ENCODE measurements at regions not wholly inside any gene's neighbourhood (a gene's known extent, or its start where the extent isn't known, plus 50 kb on each side); places are given as distances from the start of the nearest gene placed in this dataset.
A peak's percentile ranks its signal among the peaks of the same experiment; 100 is the strongest.

DNA sequence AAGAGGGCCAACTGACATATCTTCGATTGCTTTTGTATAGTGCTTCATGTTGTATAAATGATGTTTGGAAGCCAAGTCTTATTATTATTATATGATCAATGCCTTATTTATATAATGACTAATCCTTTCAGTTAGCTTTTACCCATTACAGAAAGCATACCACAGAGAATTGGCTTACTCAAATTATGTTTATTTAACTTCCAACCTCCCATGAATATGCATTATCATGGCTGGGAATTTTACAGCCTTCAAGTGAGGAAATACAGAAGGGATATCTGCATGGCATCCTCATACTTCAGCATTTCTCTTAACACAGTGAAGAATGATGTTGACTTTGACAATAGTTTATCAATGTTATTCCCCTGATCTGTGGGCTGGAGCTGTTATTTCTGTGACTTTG is 225.9 kb upstream of the GAP43 start:
- DNase-seq: no peak
- Mint-ChIP-seq H3K4me1 (ENCODE audit: low read depth, unreplicated experiment) (peaks cover 29% of the 10 kb centered on the region), H3K9me3 (ENCODE audit: unreplicated experiment) (no peaks in the 10 kb centered on the region), H3K4me3 (ENCODE audit: unreplicated experiment) (no peak overlapping the region), H3K27me3 (ENCODE audit: unreplicated experiment) (no peaks in the 10 kb centered on the region), H3K36me3 (ENCODE audit: unreplicated experiment) (no peaks in the 10 kb centered on the region), H3K27ac (ENCODE audit: unreplicated experiment) (no peak overlapping the region)
- TF ChIP-seq, protein P1, sequence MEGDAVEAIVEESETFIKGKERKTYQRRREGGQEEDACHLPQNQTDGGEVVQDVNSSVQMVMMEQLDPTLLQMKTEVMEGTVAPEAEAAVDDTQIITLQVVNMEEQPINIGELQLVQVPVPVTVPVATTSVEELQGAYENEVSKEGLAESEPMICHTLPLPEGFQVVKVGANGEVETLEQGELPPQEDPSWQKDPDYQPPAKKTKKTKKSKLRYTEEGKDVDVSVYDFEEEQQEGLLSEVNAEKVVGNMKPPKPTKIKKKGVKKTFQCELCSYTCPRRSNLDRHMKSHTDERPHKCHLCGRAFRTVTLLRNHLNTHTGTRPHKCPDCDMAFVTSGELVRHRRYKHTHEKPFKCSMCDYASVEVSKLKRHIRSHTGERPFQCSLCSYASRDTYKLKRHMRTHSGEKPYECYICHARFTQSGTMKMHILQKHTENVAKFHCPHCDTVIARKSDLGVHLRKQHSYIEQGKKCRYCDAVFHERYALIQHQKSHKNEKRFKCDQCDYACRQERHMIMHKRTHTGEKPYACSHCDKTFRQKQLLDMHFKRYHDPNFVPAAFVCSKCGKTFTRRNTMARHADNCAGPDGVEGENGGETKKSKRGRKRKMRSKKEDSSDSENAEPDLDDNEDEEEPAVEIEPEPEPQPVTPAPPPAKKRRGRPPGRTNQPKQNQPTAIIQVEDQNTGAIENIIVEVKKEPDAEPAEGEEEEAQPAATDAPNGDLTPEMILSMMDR (IDR thresholded peaks at IDR 0.05; ENCODE audit: partially characterized antibody, unreplicated experiment): no peak

DNA sequence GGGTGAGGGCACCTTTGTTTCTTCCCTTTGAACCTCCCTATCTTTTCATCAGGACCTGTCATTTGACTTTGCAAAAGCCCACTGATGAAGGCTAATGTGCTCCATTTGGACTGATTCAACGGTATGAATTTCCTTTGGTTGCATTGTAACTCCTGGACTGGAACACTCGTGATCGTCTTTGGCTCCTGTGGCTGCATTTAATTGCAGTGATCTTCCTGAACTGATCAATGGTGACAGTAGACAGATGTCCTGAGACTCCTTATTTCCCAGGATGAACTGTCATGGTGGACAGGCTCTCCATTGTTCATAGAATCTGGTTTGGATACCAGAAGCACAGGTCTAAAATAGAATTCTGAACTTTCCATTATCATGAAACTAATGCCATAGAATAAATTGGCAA is 224.8 kb upstream of the GAP43 start:
- no peak for DNase-seq
- peak overlapping the region; percentile 24 for H3K4me3 Mint-ChIP-seq (ENCODE audit: unreplicated experiment)
- H3K4me1 Mint-ChIP-seq (ENCODE audit: low read depth, unreplicated experiment): peaks cover 29% of the 10 kb centered on the region
- no peaks in the 10 kb centered on the region for H3K27me3 Mint-ChIP-seq (ENCODE audit: unreplicated experiment)
- no peaks in the 10 kb centered on the region for H3K9me3 Mint-ChIP-seq (ENCODE audit: unreplicated experiment)
- TF ChIP-seq, protein P1 (IDR thresholded peaks at IDR 0.05; ENCODE audit: partially characterized antibody, unreplicated experiment): no peak
- peak overlapping the region; percentile 87 for H3K27ac Mint-ChIP-seq (ENCODE audit: unreplicated experiment)
- H3K36me3 Mint-ChIP-seq (ENCODE audit: unreplicated experiment): no peaks in the 10 kb centered on the region

DNA sequence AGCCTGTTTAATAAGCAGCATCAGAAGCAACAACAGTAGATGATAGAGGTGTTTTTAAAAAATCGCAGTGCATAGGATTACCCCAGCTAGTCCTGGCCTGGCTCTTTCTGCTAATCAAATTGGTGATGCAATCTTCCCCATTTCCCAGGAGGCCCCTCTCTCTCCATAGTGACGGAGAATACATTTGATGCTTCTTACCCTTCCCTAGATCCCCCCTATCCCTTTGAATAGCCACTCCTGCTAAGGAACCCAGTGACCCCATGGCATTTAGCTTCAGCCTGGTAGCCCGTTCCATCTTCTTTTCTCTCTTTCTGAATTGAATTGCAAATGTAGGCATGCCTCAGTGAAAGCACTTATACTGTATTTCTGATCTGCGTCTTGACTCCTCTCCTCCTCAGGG is 223.6 kb upstream of the GAP43 start:
- peaks cover 2% of the 10 kb centered on the region for H3K27me3 Mint-ChIP-seq (ENCODE audit: unreplicated experiment)
- H3K36me3 Mint-ChIP-seq (ENCODE audit: unreplicated experiment): no peaks in the 10 kb centered on the region
- peaks cover 39% of the 10 kb centered on the region for H3K4me1 Mint-ChIP-seq (ENCODE audit: low read depth, unreplicated experiment)
- peaks cover 3% of the 10 kb centered on the region for H3K9me3 Mint-ChIP-seq (ENCODE audit: unreplicated experiment)
- peak; percentile 42 for DNase-seq
- TF ChIP-seq, protein P1 (IDR thresholded peaks at IDR 0.05; ENCODE audit: partially characterized antibody, unreplicated experiment): no peak
- peak overlapping the region; percentile 51 for H3K4me3 Mint-ChIP-seq (ENCODE audit: unreplicated experiment)
- H3K27ac Mint-ChIP-seq (ENCODE audit: unreplicated experiment): peak overlapping the region; percentile 87

DNA sequence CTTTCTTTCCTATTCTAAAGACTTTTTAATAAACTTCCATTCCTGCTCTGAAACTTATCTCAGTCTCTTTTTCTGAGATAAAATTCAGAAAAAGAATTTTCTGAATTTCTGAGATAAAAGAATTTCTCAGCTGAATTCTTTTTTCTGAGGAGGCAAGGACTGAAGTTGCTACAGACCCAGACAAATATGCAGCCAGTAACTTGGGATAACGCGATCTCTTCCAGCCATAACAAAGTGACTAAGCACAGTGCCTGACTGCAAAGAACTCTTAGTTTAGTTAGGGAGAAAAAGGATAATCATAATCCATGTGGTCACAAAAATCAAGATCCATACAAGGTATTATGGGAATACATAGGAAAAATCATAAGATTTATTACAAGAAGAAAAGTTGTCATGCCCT is 222.0 kb upstream of the GAP43 start:
- TF ChIP-seq, protein P1 (IDR thresholded peaks at IDR 0.05; ENCODE audit: partially characterized antibody, unreplicated experiment): no peak
- H3K4me3 Mint-ChIP-seq (ENCODE audit: unreplicated experiment): no peak overlapping the region
- peaks cover 53% of the 10 kb centered on the region for H3K4me1 Mint-ChIP-seq (ENCODE audit: low read depth, unreplicated experiment)
- peaks cover 5% of the 10 kb centered on the region for H3K9me3 Mint-ChIP-seq (ENCODE audit: unreplicated experiment)
- no peak for DNase-seq
- no peak overlapping the region for H3K27ac Mint-ChIP-seq (ENCODE audit: unreplicated experiment)
- H3K36me3 Mint-ChIP-seq (ENCODE audit: unreplicated experiment): no peaks in the 10 kb centered on the region
- peaks cover 5% of the 10 kb centered on the region for H3K27me3 Mint-ChIP-seq (ENCODE audit: unreplicated experiment)

DNA sequence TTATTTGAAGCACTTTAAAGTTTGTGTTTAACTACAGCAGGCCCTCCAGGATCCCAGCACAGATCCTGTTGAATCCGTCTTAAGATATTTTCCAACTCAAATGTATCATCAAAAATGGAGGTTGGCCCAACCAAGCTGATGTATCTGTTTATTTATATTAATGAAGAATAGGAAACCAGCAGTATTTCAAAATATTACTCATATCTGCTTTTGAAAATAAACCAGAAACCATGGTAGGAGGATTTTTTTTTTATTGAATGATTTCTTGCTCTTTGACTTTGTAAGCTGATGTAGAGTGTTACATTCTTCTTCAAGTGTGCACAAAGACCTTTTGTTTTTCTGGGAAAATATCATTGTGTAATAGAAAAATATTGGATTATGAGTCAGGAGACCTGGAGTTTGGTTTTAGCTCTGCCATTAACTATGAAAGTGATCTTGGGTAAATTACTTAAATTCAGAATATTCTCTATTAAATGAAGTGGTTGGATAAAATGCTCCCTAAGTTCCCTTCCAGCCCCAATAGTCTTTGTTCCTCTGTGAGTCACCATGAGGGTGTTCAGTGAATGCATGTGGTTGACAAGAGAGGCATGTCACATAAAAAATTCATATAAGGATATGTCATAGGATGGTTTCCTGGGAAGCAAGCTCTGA is 221.3 kb upstream of the GAP43 start:
- no peak overlapping the region for H3K27ac Mint-ChIP-seq (ENCODE audit: unreplicated experiment)
- TF ChIP-seq, protein P1 (IDR thresholded peaks at IDR 0.05; ENCODE audit: partially characterized antibody, unreplicated experiment): no peak
- H3K4me1 Mint-ChIP-seq (ENCODE audit: low read depth, unreplicated experiment): peaks cover 57% of the 10 kb centered on the region
- H3K4me3 Mint-ChIP-seq (ENCODE audit: unreplicated experiment): no peak overlapping the region
- peaks cover 5% of the 10 kb centered on the region for H3K27me3 Mint-ChIP-seq (ENCODE audit: unreplicated experiment)
- no peaks in the 10 kb centered on the region for H3K36me3 Mint-ChIP-seq (ENCODE audit: unreplicated experiment)
- peaks cover 5% of the 10 kb centered on the region for H3K9me3 Mint-ChIP-seq (ENCODE audit: unreplicated experiment)
- no peak for DNase-seq
